Breast epithelium (tissue), 3 donors: ENCODE measurements at regions not wholly inside any gene's neighbourhood (a gene's known extent, or its start where the extent isn't known, plus 50 kb on each side); places are given as distances from the start of the nearest gene placed in this dataset.

Experiments
- POLR2A ChIP-seq: fragments of 450-650 bp; IDR thresholded peaks from one replicate; pipeline ENCODE4 v1.6.1; 2016; ENCODE audit warnings: antibody characterized with exemption, mild to moderate bottlenecking, moderate library complexity
- POLR2AphosphoS5 ChIP-seq, 3 donors: sonication (generic); formaldehyde crosslinking; IDR thresholded peaks; one replicate each; pipeline ENCODE4 v1.6.1; 2017; ENCODE audit warnings: antibody characterized with exemption in 3 of 3
- TF ChIP-seq, protein P1 (sequence below), 3 donors: fragments of 450-650 bp; IDR thresholded peaks; one replicate each; pipeline ENCODE4 v1.5.1; 2016 to 2017; ENCODE audit warnings: antibody characterized with exemption in 3 of 3, mild to moderate bottlenecking in 3 of 3, moderate library complexity in 3 of 3

- TF ChIP-seq, protein P1, sequence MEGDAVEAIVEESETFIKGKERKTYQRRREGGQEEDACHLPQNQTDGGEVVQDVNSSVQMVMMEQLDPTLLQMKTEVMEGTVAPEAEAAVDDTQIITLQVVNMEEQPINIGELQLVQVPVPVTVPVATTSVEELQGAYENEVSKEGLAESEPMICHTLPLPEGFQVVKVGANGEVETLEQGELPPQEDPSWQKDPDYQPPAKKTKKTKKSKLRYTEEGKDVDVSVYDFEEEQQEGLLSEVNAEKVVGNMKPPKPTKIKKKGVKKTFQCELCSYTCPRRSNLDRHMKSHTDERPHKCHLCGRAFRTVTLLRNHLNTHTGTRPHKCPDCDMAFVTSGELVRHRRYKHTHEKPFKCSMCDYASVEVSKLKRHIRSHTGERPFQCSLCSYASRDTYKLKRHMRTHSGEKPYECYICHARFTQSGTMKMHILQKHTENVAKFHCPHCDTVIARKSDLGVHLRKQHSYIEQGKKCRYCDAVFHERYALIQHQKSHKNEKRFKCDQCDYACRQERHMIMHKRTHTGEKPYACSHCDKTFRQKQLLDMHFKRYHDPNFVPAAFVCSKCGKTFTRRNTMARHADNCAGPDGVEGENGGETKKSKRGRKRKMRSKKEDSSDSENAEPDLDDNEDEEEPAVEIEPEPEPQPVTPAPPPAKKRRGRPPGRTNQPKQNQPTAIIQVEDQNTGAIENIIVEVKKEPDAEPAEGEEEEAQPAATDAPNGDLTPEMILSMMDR (IDR thresholded peaks at IDR 0.05), result no peak
- TF ChIP-seq POLR2A (no peak), POLR2AphosphoS5 (IDR thresholded peaks at IDR 0.05) (no peak)
Measured at GRCh38 chr9:134525070-134525815, 116.4 kb upstream of the COL5A1 start.
